K562 (cell line): ENCODE measurements at regions not wholly inside any gene's neighbourhood (a gene's known extent, or its start where the extent isn't known, plus 50 kb on each side); places are given as distances from the start of the nearest gene placed in this dataset.

Source experiments
- ATAC-seq: fragments of 200-7000 bp; cut with Tn5 transposase; 3 replicates; pipeline ENCODE4 v1.9.1; 2020; ENCODE audit warnings: moderate library complexity
- BruUV-seq: library from RNA; stranded (reverse); fragments of 400-500 nt; replicated peaks from 2 replicates; lab custom pipeline; 2021; lab: Mats Ljungman, UMichigan
- CTCF ChIA-PET: fragments of 300-600 bp; formaldehyde crosslinking; extraction: SDS; loops from one replicate; lab custom pipeline; 2021; ENCODE audit warnings: low intra/inter-chr PET ratio; lab: Yijun Ruan, JAX
- POLR2A ChIA-PET: fragments of 300-600, 350-650 bp; sonication (Branson Sonifier 250); formaldehyde crosslinking; extraction: SDS; loops from one replicate; lab custom pipeline; 2021; ENCODE audit warnings: antibody characterized with exemption, inconsistent platforms; lab: Yijun Ruan, JAX
- DNase-seq, 4 experiments: peaks; one replicate each; pipeline versions ENCODE4 v3.0.0 to v3.0.0-alpha.2; 2011 to 2018; ENCODE audit warnings: low spot score in 3 of 4, mixed read lengths in 3 of 4; ENCODE audit errors: extremely low read depth in 1 of 4
- FAIRE-seq: peaks from 2 replicates; lab custom pipeline; 2011; peaks lifted over from hg19 to GRCh38; lab: Jason Lieb, UNC
- H2AFZ ChIP-seq: 2 replicates; pipeline ENCODE4 v1.6.0; 2011; ENCODE audit warnings: low read depth, low read length, control low read depth, inconsistent platforms
- H3K27ac ChIP-seq: fragments of 200-600 bp; 3 replicates; pipeline ENCODE4 v1.8.0; 2011; ENCODE audit warnings: low read depth, mild to moderate bottlenecking, control low read depth, inconsistent platforms, low read length, moderate library complexity, mixed read lengths; ENCODE audit errors: extremely low read depth
- H3K27me3 ChIP-seq, 2 experiments: fragments of 300-600 bp in 1 of 2; 2 replicates in 1 of 2; 3 replicates in 1 of 2; pipeline versions ENCODE4 v1.6.0 to v1.8.0; 2011; ENCODE audit warnings: inconsistent platforms in 2 of 2, low read length in 2 of 2, mild to moderate bottlenecking in 1 of 2, mixed read lengths in 1 of 2, moderate library complexity in 1 of 2; ENCODE audit not compliant: control insufficient read depth in 2 of 2, insufficient read depth in 2 of 2
- H3K36me3 ChIP-seq: fragments of 300-600 bp; 3 replicates; pipeline ENCODE4 v1.8.0; 2011; ENCODE audit warnings: mild to moderate bottlenecking, low read length, inconsistent platforms; ENCODE audit not compliant: control insufficient read depth, insufficient read depth
- H3K4me1 ChIP-seq, 2 experiments: fragments of 200-600 bp in 1 of 2; replicated peaks in 1 of 2; 2 replicates in 1 of 2; 3 replicates in 1 of 2; pipeline versions ENCODE4 v1.5.1 to v1.8.0; 2011; ENCODE audit warnings: inconsistent platforms in 2 of 2, low read length in 2 of 2, mild to moderate bottlenecking in 1 of 2, mixed read lengths in 1 of 2, moderate library complexity in 1 of 2; ENCODE audit not compliant: control insufficient read depth in 2 of 2, insufficient read depth in 2 of 2
- H3K4me2 ChIP-seq: 2 replicates; pipeline ENCODE4 v1.6.1; 2011; ENCODE audit warnings: low read length, control low read depth, inconsistent platforms, mixed read lengths; ENCODE audit not compliant: insufficient read depth
- H3K4me3 ChIP-seq: fragments of 200-600 bp; sonication (generic), shearing (Covaris generic); 2 replicates; pipeline ENCODE4 v1.5.1; 2016; ENCODE audit warnings: control low read depth, inconsistent platforms
- H3K79me2 ChIP-seq: fragments of 200-600 bp; 3 replicates; pipeline ENCODE4 v1.8.0; 2011; ENCODE audit warnings: low read length, inconsistent platforms; ENCODE audit not compliant: control insufficient read depth, insufficient read depth
- H3K9ac ChIP-seq, 2 experiments: 2 replicates each; pipeline versions ENCODE4 v1.6.0 to v1.6.1; 2011; ENCODE audit warnings: low read depth in 2 of 2, low read length in 2 of 2, control low read depth in 1 of 2, inconsistent platforms in 1 of 2, mild to moderate bottlenecking in 1 of 2, mixed read lengths in 1 of 2; ENCODE audit not compliant: insufficient read depth in 1 of 2
- H3K9me1 ChIP-seq: one replicate; pipeline ENCODE4 v1.6.0; 2011; ENCODE audit warnings: inconsistent platforms, mild to moderate bottlenecking, low read length, moderate library complexity; ENCODE audit not compliant: control insufficient read depth, insufficient read depth
- H3K9me3 ChIP-seq: replicated peaks from 2 replicates; pipeline ENCODE4 v1.5.1; 2011; ENCODE audit warnings: low read depth, low read length, inconsistent platforms; ENCODE audit not compliant: control insufficient read depth, insufficient read depth
- H4K20me1 ChIP-seq: replicated peaks from 2 replicates; pipeline ENCODE4 v1.6.1; 2011; ENCODE audit warnings: low read length, inconsistent platforms, mixed read lengths; ENCODE audit not compliant: control insufficient read depth, insufficient read depth
- ATF6 ChIP-seq: sonication (generic); formaldehyde crosslinking; IDR thresholded peaks from 2 replicates; pipeline ENCODE4 v1.4.0; 2020; ENCODE audit warnings: mild to moderate bottlenecking, missing genetic modification reagents
- CTBP1 ChIP-seq: fragments of 450-650 bp; IDR thresholded peaks from 2 replicates; pipeline ENCODE4 v1.6.1; 2016; ENCODE audit warnings: borderline replicate concordance
- E2F1 ChIP-seq: sonication (generic); formaldehyde crosslinking; IDR thresholded peaks from 2 replicates; pipeline ENCODE4 v1.8.1; 2023; ENCODE audit warnings: mild to moderate bottlenecking, missing genetic modification reagents, moderate library complexity
- HNRNPL ChIP-seq: fragments of 200-400 bp; formaldehyde crosslinking; IDR thresholded peaks from 2 replicates; pipeline ENCODE4 v1.6.1; 2017; ENCODE audit warnings: low read depth, mild to moderate bottlenecking, low read length
- LEF1 ChIP-seq: fragments of 450-650 bp; IDR thresholded peaks from 2 replicates; pipeline ENCODE4 v1.6.1; 2016; ENCODE audit warnings: mild to moderate bottlenecking
- MCM2 ChIP-seq: fragments of 450-650 bp; IDR thresholded peaks from 2 replicates; pipeline ENCODE4 v1.6.1; 2017; ENCODE audit warnings: low read depth, mild to moderate bottlenecking
- PREB ChIP-seq: sonication (generic); formaldehyde crosslinking; IDR thresholded peaks from 2 replicates; pipeline ENCODE4 v1.8.1; 2023; ENCODE audit warnings: mild to moderate bottlenecking, missing genetic modification reagents
- RBM25 ChIP-seq: fragments of 200-400 bp; formaldehyde crosslinking; IDR thresholded peaks from 2 replicates; pipeline ENCODE4 v1.6.1; 2018; ENCODE audit warnings: low read length, low read depth, moderate library complexity; ENCODE audit not compliant: severe bottlenecking
- RNF2 ChIP-seq: sonication (generic); IDR thresholded peaks from 2 replicates; pipeline ENCODE4 v1.6.1; 2016
- SRSF7 ChIP-seq: fragments of 200-400 bp; formaldehyde crosslinking; optimal IDR thresholded peaks from 2 replicates; pipeline ENCODE3; 2017; ENCODE audit warnings: mild to moderate bottlenecking, low read depth, low read length
- WGBS: fragments of 100-300 bp; shearing (Covaris generic); methylation state at CpG from one replicate; pipeline ENCODE4 v1.1.6; 2016; ENCODE audit warnings: low coverage, mixed read lengths; ENCODE audit not compliant: insufficient coverage; ENCODE audit errors: missing lambda C conversion rate; 5-methylcytosine and 5-hydroxymethylcytosine counted together
- in situ Hi-C: fragments of 300-500 bp; cut with MboI; formaldehyde crosslinking; loops from 4 replicates; pipeline ENCODE4 v1.15.0; 2018; ENCODE audit warnings: inconsistent platforms, mixed read lengths
- intact Hi-C: fragments of 100-400 bp; cut with micrococcal nuclease; formaldehyde crosslinking; loops from 2 replicates; pipeline ENCODE4 v1.14.2; 2022

- TF ChIP-seq ATF6 (CRISPR knock-in tag) (no peak), SRSF7 (no peak), RBM25 (peak; percentile 47)
Measured at GRCh38 chr1:29521811-29522580, 285.7 kb downstream of the PTPRU start (continued).

- Histone ChIP-seq H3K36me3 (no peaks in the 10 kb centered on the region), H3K27me3 (peaks cover 8 to 30% of the 10 kb centered on the region in 2 experiments; a peak in 3 of 5 replicates), H3K4me1 (no peaks in the 10 kb centered on the region), H3K27ac (no peak overlapping the region), H3K9me3 (no peaks in the 10 kb centered on the region), H3K9ac (no peak overlapping the region), H2AFZ (no peak overlapping the region), H3K4me2 (no peak overlapping the region), H4K20me1 (no peaks in the 10 kb centered on the region), H3K79me2 (no peaks in the 10 kb centered on the region), H3K9me1 (no peaks in the 10 kb centered on the region), H3K4me3 (no peak overlapping the region)
- WGBS, result 0% methylated on average over 4 of the region's 4 CpGs
- no peak for ATAC-seq
- no peak for DNase-seq
- intact Hi-C loops (no loop called here), in situ Hi-C loops (no loop called here)
- CTCF ChIA-PET, result no interaction called here
- no TSS peak for BruUV-seq
- FAIRE-seq, result no peak
- POLR2A ChIA-PET, result no interaction called here
- TF ChIP-seq HNRNPL (no peak), E2F1 (CRISPR knock-in tag) (no peak), CTBP1 (no peak), LEF1 (no peak), RNF2 (no peak), MCM2 (no peak), PREB (CRISPR knock-in tag) (no peak)
Measured at GRCh38 chr1:29521438-29521715, 285.1 kb downstream of the PTPRU start.
